ENCODE measurements at regions not wholly inside any gene's neighbourhood (a gene's known extent, or its start where the extent isn't known, plus 50 kb on each side); places are given as distances from the start of the nearest gene placed in this dataset.
A peak's percentile ranks its signal among the peaks of the same experiment; 100 is the strongest.

DNA sequence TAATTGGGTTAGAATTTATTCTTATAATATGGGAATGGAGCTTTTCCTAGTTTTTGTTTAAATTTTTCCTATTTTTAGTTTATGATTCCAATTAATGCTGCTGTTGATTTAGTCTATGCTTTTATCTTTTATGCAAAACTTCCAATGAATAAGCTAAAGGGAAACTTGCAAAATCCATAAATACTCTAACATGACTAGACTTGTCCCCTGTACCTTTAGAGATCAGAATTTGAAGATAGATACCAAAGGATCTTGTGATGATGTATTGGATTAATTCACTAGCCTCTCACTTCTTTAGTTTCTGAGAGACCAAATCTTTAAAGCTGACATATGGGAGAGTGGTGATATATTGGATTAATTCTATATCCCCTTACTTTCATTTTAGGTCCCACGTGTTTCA lies 306.6 kb upstream of the PRMT6 start:
- H3K4me3 ChIP-seq: no peak overlapping the region
- BruUV-seq (replicated peaks): no TSS peak
- no peaks in the 10 kb centered on the region for H3K79me2 ChIP-seq (ENCODE audit: control insufficient read depth, insufficient read depth, low read length)
- WGBS (ENCODE audit: insufficient coverage, insufficient replicate concordance, low lambda C conversion rate, missing lambda C conversion rate): 0% methylated on average over 1 of the region's 1 CpG
- H3K9ac ChIP-seq (ENCODE audit: control insufficient read depth, insufficient read depth, low read length): no peak overlapping the region
- FAIRE-seq: no peak
- intact Hi-C loops (cut with micrococcal nuclease; ENCODE audit: unreplicated experiment) (no loop called here), in situ Hi-C loops (cut with MboI) (no loop called here)
- no peak for DNase-seq (ENCODE audit: low read depth, low spot score)
- H4K20me1 ChIP-seq (ENCODE audit: control insufficient read depth, insufficient read depth): no peaks in the 10 kb centered on the region
- no peak for ATAC-seq
- no peaks in the 10 kb centered on the region for H3K4me1 ChIP-seq (ENCODE audit: control insufficient read depth, insufficient read depth, low read length)
- RAD21 ChIA-PET (ENCODE audit: unreplicated experiment): no interaction called here
- no peak overlapping the region for H3K4me2 ChIP-seq (ENCODE audit: control insufficient read depth, insufficient read depth)
- TF ChIP-seq KLF5 (IDR thresholded peaks at IDR 0.05; ENCODE audit: partially characterized antibody): no peak
- TF ChIP-seq CBX5 (IDR thresholded peaks at IDR 0.05; ENCODE audit: low read depth): no peak
- TF ChIP-seq NFXL1 (IDR thresholded peaks at IDR 0.05; ENCODE audit: borderline replicate concordance): peak; percentile 39; the same call in 1 of the 2 replicates
- no peak for TF ChIP-seq NR2C1 (IDR thresholded peaks at IDR 0.05)
- H3K27ac ChIP-seq (ENCODE audit: control insufficient read depth, insufficient read depth): no peak overlapping the region
- no peaks in the 10 kb centered on the region for H3K27me3 ChIP-seq (replicated peaks in 1 of 2; ENCODE audit: control insufficient read depth in 2 of 2, insufficient read depth in 2 of 2, low read length in 1 of 2)
- no peaks in the 10 kb centered on the region for H3K36me3 ChIP-seq (ENCODE audit: control insufficient read depth in 2 of 2, insufficient read depth in 2 of 2, low read length in 1 of 2)
- POLR2A ChIA-PET: no interaction called here
- no peaks in the 10 kb centered on the region for H3K9me3 ChIP-seq (replicated peaks; ENCODE audit: control insufficient read depth, insufficient read depth, low read length)
- CTCF ChIA-PET: interaction anchor here (0.8 kb wide), 1 partner anchor 13 kb away, joined by 3 read pairs; no protein-coding TSS in a partner anchor
- no peak overlapping the region for H2AFZ ChIP-seq (ENCODE audit: control insufficient read depth, low read depth, low read length)
- SMC1A ChIA-PET (ENCODE audit: uncharacterized antibody, unreplicated experiment): interaction anchor here (1.0 to 1.1 kb wide), 2 partner anchors 12 to 51 kb away, joined by 3 read pairs; no protein-coding TSS in a partner anchor

DNA sequence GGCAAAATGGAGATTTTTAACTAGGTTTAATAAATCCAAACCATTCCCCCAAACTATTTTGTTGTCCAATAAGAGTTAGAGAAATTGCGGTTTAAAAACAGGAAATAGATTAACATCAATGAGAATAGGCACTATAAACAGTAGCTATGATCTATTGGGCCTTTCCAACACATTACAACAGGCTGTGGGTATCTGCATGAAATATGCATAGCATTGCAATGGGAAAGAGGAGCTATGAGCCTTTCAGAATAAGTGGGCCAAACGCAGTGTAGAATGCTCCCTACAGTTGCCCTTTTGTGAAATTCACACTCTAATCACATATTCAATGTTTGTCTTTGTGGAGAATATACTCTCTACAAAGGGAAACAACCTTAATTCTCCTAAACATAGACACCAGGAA lies 305.5 kb upstream of the PRMT6 start:
- CTCF ChIA-PET: interaction anchor here (0.6 kb wide), 1 partner anchor 424 kb away, joined by 3 read pairs; no protein-coding TSS in a partner anchor
- in situ Hi-C loops (cut with MboI): no loop called here
- no TSS peak for BruUV-seq (replicated peaks)
- TF ChIP-seq SMC3 (IDR thresholded peaks at IDR 0.05; ENCODE audit: borderline replicate concordance, low read length) (no peak), KLF5 (IDR thresholded peaks at IDR 0.05; ENCODE audit: partially characterized antibody) (no peak), ZNF217 (IDR thresholded peaks at IDR 0.05) (no peak), MXI1 (IDR thresholded peaks at IDR 0.05; ENCODE audit: low read depth, low read length) (no peak)
- TF ChIP-seq, protein P1, sequence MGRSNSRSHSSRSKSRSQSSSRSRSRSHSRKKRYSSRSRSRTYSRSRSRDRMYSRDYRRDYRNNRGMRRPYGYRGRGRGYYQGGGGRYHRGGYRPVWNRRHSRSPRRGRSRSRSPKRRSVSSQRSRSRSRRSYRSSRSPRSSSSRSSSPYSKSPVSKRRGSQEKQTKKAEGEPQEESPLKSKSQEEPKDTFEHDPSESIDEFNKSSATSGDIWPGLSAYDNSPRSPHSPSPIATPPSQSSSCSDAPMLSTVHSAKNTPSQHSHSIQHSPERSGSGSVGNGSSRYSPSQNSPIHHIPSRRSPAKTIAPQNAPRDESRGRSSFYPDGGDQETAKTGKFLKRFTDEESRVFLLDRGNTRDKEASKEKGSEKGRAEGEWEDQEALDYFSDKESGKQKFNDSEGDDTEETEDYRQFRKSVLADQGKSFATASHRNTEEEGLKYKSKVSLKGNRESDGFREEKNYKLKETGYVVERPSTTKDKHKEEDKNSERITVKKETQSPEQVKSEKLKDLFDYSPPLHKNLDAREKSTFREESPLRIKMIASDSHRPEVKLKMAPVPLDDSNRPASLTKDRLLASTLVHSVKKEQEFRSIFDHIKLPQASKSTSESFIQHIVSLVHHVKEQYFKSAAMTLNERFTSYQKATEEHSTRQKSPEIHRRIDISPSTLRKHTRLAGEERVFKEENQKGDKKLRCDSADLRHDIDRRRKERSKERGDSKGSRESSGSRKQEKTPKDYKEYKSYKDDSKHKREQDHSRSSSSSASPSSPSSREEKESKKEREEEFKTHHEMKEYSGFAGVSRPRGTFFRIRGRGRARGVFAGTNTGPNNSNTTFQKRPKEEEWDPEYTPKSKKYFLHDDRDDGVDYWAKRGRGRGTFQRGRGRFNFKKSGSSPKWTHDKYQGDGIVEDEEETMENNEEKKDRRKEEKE (IDR thresholded peaks at IDR 0.05): no peak
- TF ChIP-seq, protein P2, sequence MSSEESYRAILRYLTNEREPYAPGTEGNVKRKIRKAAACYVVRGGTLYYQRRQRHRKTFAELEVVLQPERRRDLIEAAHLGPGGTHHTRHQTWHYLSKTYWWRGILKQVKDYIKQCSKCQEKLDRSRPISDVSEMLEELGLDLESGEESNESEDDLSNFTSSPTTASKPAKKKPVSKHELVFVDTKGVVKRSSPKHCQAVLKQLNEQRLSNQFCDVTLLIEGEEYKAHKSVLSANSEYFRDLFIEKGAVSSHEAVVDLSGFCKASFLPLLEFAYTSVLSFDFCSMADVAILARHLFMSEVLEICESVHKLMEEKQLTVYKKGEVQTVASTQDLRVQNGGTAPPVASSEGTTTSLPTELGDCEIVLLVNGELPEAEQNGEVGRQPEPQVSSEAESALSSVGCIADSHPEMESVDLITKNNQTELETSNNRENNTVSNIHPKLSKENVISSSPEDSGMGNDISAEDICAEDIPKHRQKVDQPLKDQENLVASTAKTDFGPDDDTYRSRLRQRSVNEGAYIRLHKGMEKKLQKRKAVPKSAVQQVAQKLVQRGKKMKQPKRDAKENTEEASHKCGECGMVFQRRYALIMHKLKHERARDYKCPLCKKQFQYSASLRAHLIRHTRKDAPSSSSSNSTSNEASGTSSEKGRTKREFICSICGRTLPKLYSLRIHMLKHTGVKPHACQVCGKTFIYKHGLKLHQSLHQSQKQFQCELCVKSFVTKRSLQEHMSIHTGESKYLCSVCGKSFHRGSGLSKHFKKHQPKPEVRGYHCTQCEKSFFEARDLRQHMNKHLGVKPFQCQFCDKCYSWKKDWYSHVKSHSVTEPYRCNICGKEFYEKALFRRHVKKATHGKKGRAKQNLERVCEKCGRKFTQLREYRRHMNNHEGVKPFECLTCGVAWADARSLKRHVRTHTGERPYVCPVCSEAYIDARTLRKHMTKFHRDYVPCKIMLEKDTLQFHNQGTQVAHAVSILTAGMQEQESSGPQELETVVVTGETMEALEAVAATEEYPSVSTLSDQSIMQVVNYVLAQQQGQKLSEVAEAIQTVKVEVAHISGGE (CRISPR knock-in tag; IDR thresholded peaks at IDR 0.05): no peak
- TF ChIP-seq, protein P3, sequence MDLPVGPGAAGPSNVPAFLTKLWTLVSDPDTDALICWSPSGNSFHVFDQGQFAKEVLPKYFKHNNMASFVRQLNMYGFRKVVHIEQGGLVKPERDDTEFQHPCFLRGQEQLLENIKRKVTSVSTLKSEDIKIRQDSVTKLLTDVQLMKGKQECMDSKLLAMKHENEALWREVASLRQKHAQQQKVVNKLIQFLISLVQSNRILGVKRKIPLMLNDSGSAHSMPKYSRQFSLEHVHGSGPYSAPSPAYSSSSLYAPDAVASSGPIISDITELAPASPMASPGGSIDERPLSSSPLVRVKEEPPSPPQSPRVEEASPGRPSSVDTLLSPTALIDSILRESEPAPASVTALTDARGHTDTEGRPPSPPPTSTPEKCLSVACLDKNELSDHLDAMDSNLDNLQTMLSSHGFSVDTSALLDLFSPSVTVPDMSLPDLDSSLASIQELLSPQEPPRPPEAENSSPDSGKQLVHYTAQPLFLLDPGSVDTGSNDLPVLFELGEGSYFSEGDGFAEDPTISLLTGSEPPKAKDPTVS (IDR thresholded peaks at IDR 0.05; ENCODE audit: low read depth, low read length): no peak

More for the DNA sequence above, 305.5 kb upstream of the PRMT6 start:
- Histone ChIP-seq H4K20me1 (ENCODE audit: control insufficient read depth, insufficient read depth) (no peaks in the 10 kb centered on the region), H3K27me3 (replicated peaks in 1 of 2; ENCODE audit: control insufficient read depth in 2 of 2, insufficient read depth in 2 of 2, low read length in 1 of 2) (no peaks in the 10 kb centered on the region), H2AFZ (ENCODE audit: control insufficient read depth, low read depth, low read length) (no peak overlapping the region), H3K79me2 (ENCODE audit: control insufficient read depth, insufficient read depth, low read length) (no peaks in the 10 kb centered on the region), H3K4me1 (ENCODE audit: control insufficient read depth, insufficient read depth, low read length) (no peaks in the 10 kb centered on the region), H3K27ac (ENCODE audit: control insufficient read depth, insufficient read depth) (no peak overlapping the region), H3K36me3 (ENCODE audit: control insufficient read depth in 2 of 2, insufficient read depth in 2 of 2, low read length in 1 of 2) (no peaks in the 10 kb centered on the region), H3K4me2 (ENCODE audit: control insufficient read depth, insufficient read depth) (no peak overlapping the region), H3K9me3 (replicated peaks; ENCODE audit: control insufficient read depth, insufficient read depth, low read length) (no peaks in the 10 kb centered on the region), H3K9ac (ENCODE audit: control insufficient read depth, insufficient read depth, low read length) (no peak overlapping the region), H3K4me3 (no peak overlapping the region)
- 7% methylated on average over 2 of the region's 2 CpGs for WGBS (ENCODE audit: insufficient coverage, insufficient replicate concordance, low lambda C conversion rate, missing lambda C conversion rate)
- ATAC-seq (no peak), DNase-seq (ENCODE audit: low read depth, low spot score) (no peak), FAIRE-seq (no peak)
- SMC1A ChIA-PET (ENCODE audit: uncharacterized antibody, unreplicated experiment): interaction anchor here (0.9 to 1.0 kb wide), 2 partner anchors 13 to 39 kb away, joined by 3 read pairs; no protein-coding TSS in a partner anchor
- POLR2A ChIA-PET: interaction anchor here (0.6 kb wide), 1 partner anchor 53 kb away, joined by 3 read pairs; no protein-coding TSS in a partner anchor
- RAD21 ChIA-PET (ENCODE audit: unreplicated experiment): interaction anchor here (1.4 kb wide), 1 partner anchor 11 kb away, joined by 3 read pairs; no protein-coding TSS in a partner anchor
- intact Hi-C loops (cut with micrococcal nuclease; ENCODE audit: unreplicated experiment): no loop called here

Measured in GM12878 (cell line).